ENCODE measurements at regions not wholly inside any gene's neighbourhood (a gene's known extent, or its start where the extent isn't known, plus 50 kb on each side); places are given as distances from the start of the nearest gene placed in this dataset.

GRCh38 chr7:81211934-81212320, 293.1 kb upstream of the SEMA3C start:
- TF ChIP-seq CTCF (IDR thresholded peaks at IDR 0.05) = no peak
- intact Hi-C loops (cut with DNase I; ENCODE audit: low total_unique reads) = no loop called here
- H3K4me3 ChIP-seq (ENCODE audit: low read depth, poor library complexity, severe bottlenecking) = no peak overlapping the region
- 56 to 63% methylated on average over 4 of the region's 4 CpGs for WGBS, 2 donors
- no peak for DNase-seq (ENCODE audit: low spot score in 2 of 2)

GRCh38 chr7:81211204-81211933, 292.5 kb upstream of the SEMA3C start:
- intact Hi-C loops (cut with DNase I; ENCODE audit: low total_unique reads) = no loop called here
- WGBS, 2 donors = 55 to 61% methylated on average over 6 of the region's 6 CpGs
- no peak overlapping the region for H3K4me3 ChIP-seq (ENCODE audit: low read depth, poor library complexity, severe bottlenecking)
- TF ChIP-seq CTCF (IDR thresholded peaks at IDR 0.05) (no peak), POLR2A (IDR thresholded peaks at IDR 0.05) (no peak)
- no peak for DNase-seq (ENCODE audit: low spot score in 2 of 2)

GRCh38 chr7:81210137-81211064, 291.6 kb upstream of the SEMA3C start:
- H3K4me3 ChIP-seq (ENCODE audit: low read depth, poor library complexity, severe bottlenecking) = no peak overlapping the region
- intact Hi-C loops (cut with DNase I; ENCODE audit: low total_unique reads) = no loop called here
- 43 to 50% methylated on average over 2 of the region's 2 CpGs for WGBS, 2 donors
- no peak for DNase-seq (ENCODE audit: low spot score in 2 of 2)
- TF ChIP-seq CTCF (IDR thresholded peaks at IDR 0.05) (no peak), POLR2A (IDR thresholded peaks at IDR 0.05) (no peak)

- intact Hi-C loops (cut with DNase I; ENCODE audit: low total_unique reads) = no loop called here
- no peak for TF ChIP-seq POLR2A (IDR thresholded peaks at IDR 0.05)
- no peak for TF ChIP-seq CTCF (IDR thresholded peaks at IDR 0.05)
- no peak for DNase-seq (ENCODE audit: low spot score in 2 of 2)
- 69 to 84% methylated on average over 2 of the region's 2 CpGs for WGBS, 2 donors
- no peak overlapping the region for H3K4me3 ChIP-seq (ENCODE audit: low read depth, poor library complexity, severe bottlenecking)
Observed at GRCh38 chr7:81209059-81209458, 290.2 kb upstream of the SEMA3C start.

- TF ChIP-seq CTCF (IDR thresholded peaks at IDR 0.05) (no peak), POLR2A (IDR thresholded peaks at IDR 0.05) (no peak)
- DNase-seq (ENCODE audit: low spot score in 2 of 2) = no peak
- WGBS, 2 donors = 85 to 92% methylated on average over 5 of the region's 5 CpGs
- no peak overlapping the region for H3K4me3 ChIP-seq (ENCODE audit: low read depth, poor library complexity, severe bottlenecking)
- intact Hi-C loops (cut with DNase I; ENCODE audit: low total_unique reads) = no loop called here
Observed at GRCh38 chr7:81207801-81208200, 288.9 kb upstream of the SEMA3C start.
